ENCODE measurements at regions not wholly inside any gene's neighbourhood (a gene's known extent, or its start where the extent isn't known, plus 50 kb on each side); places are given as distances from the start of the nearest gene placed in this dataset.

DNA sequence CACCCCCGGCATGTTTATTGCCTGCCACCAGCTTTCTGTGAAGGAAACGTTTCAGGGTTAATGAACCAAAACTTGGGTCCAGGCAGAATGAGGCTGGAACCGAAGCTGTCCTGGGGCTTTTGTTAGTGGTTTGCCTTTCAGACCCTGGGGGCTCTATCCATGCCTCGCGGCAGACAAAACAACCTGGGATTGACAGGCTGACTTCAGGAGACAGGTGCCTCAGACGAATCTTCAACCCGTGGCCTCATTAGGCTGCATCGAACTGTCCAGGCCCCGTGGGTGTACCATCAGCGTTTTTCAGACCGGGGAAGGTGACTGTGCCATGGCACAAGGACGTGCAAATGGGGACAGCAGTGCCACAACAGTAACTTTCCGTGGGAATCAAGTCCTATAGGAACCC, 259.3 kb upstream of the SHH start:
- intact Hi-C loops (cut with micrococcal nuclease) = no loop called here
- Mint-ChIP-seq H3K27ac (ENCODE audit: low read depth, unreplicated experiment) (no peak overlapping the region), H3K4me1 (ENCODE audit: insufficient read depth, unreplicated experiment) (no peaks in the 10 kb centered on the region), H3K36me3 (ENCODE audit: insufficient read depth, unreplicated experiment) (no peaks in the 10 kb centered on the region), H3K27me3 (ENCODE audit: insufficient read depth, unreplicated experiment) (peaks cover 37% of the 10 kb centered on the region), H3K9me3 (ENCODE audit: unreplicated experiment) (peaks cover 5% of the 10 kb centered on the region), H3K4me3 (ENCODE audit: unreplicated experiment) (no peak overlapping the region)
- no peak for TF ChIP-seq CTCF (IDR thresholded peaks at IDR 0.05; ENCODE audit: unreplicated experiment)
- POLR2A ChIA-PET = no interaction called here
- DNase-seq (ENCODE audit: unreplicated experiment) = no peak
- CTCF ChIA-PET = no interaction called here
- no TSS peak for BruUV-seq (replicated peaks)

GRCh38 chr7:156069891-156070290, 257.6 kb upstream of the SHH start:
- no peak overlapping the region for H3K4me3 Mint-ChIP-seq (ENCODE audit: unreplicated experiment)
- no peak overlapping the region for H3K27ac Mint-ChIP-seq (ENCODE audit: low read depth, unreplicated experiment)
- peaks cover 7% of the 10 kb centered on the region for H3K4me1 Mint-ChIP-seq (ENCODE audit: insufficient read depth, unreplicated experiment)
- ChIA-PET CTCF (no interaction called here), POLR2A (interaction anchor here (0.7 kb wide), 1 partner anchor 22 kb away, joined by 3 read pairs; no protein-coding TSS in a partner anchor)
- peaks cover 9% of the 10 kb centered on the region for H3K9me3 Mint-ChIP-seq (ENCODE audit: unreplicated experiment)
- H3K36me3 Mint-ChIP-seq (ENCODE audit: insufficient read depth, unreplicated experiment) = no peaks in the 10 kb centered on the region
- intact Hi-C loops (cut with micrococcal nuclease) = no loop called here
- no peak for DNase-seq (ENCODE audit: unreplicated experiment)
- H3K27me3 Mint-ChIP-seq (ENCODE audit: insufficient read depth, unreplicated experiment) = peaks cover 41% of the 10 kb centered on the region
- BruUV-seq (replicated peaks) = no TSS peak
- no peak for TF ChIP-seq CTCF (IDR thresholded peaks at IDR 0.05; ENCODE audit: unreplicated experiment)

GRCh38 chr7:156067156-156067555, 254.9 kb upstream of the SHH start:
- BruUV-seq (replicated peaks) = no TSS peak
- no peak overlapping the region for H3K27ac Mint-ChIP-seq (ENCODE audit: low read depth, unreplicated experiment)
- CTCF ChIA-PET = no interaction called here
- no peaks in the 10 kb centered on the region for H3K36me3 Mint-ChIP-seq (ENCODE audit: insufficient read depth, unreplicated experiment)
- no peak for DNase-seq (ENCODE audit: unreplicated experiment)
- intact Hi-C loops (cut with micrococcal nuclease) = no loop called here
- no peak for TF ChIP-seq CTCF (IDR thresholded peaks at IDR 0.05; ENCODE audit: unreplicated experiment)
- H3K27me3 Mint-ChIP-seq (ENCODE audit: insufficient read depth, unreplicated experiment) = peaks cover 41% of the 10 kb centered on the region
- POLR2A ChIA-PET = interaction anchor here (0.9 kb wide), 1 partner anchor 150 kb away, joined by 3 read pairs; no protein-coding TSS in a partner anchor
- H3K4me1 Mint-ChIP-seq (ENCODE audit: insufficient read depth, unreplicated experiment) = peaks cover 11% of the 10 kb centered on the region
- peaks cover 9% of the 10 kb centered on the region for H3K9me3 Mint-ChIP-seq (ENCODE audit: unreplicated experiment)
- H3K4me3 Mint-ChIP-seq (ENCODE audit: unreplicated experiment) = no peak overlapping the region

DNA sequence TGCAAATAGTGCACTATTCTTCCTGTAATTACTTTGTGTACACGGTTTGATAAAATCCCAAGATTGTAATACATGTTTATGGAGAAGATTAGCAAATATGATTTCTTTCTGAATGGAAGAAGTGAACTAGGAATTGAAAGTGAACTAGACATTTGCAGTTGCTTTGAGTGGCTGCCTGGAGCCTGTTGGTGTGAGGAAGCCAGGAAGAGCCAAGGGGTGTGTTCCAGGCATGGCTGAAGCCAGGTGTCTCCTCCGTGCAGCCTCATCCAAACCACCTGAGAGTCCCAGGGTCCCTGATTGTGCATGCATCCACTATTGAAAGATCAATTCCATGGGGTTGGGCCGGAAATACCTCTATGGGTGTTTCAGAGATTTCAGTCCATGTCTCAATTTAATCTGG, 253.1 kb upstream of the SHH start:
- no TSS peak for BruUV-seq (replicated peaks)
- intact Hi-C loops (cut with micrococcal nuclease) = no loop called here
- Mint-ChIP-seq H3K27me3 (ENCODE audit: insufficient read depth, unreplicated experiment) (peaks cover 45% of the 10 kb centered on the region), H3K27ac (ENCODE audit: low read depth, unreplicated experiment) (no peak overlapping the region), H3K9me3 (ENCODE audit: unreplicated experiment) (peaks cover 9% of the 10 kb centered on the region), H3K4me3 (ENCODE audit: unreplicated experiment) (no peak overlapping the region), H3K4me1 (ENCODE audit: insufficient read depth, unreplicated experiment) (peaks cover 11% of the 10 kb centered on the region), H3K36me3 (ENCODE audit: insufficient read depth, unreplicated experiment) (no peaks in the 10 kb centered on the region)
- CTCF ChIA-PET = interaction anchor here (0.5 to 1.1 kb wide), 2 partner anchors 48 to 102 kb away, joined by 3 read pairs; no protein-coding TSS in a partner anchor
- TF ChIP-seq CTCF (IDR thresholded peaks at IDR 0.05; ENCODE audit: unreplicated experiment) = no peak
- POLR2A ChIA-PET = interaction anchor here (0.9 to 1.7 kb wide), 3 partner anchors 11 to 104 kb away, joined by 3 to 6 read pairs (median 3); no protein-coding TSS in a partner anchor
- DNase-seq (ENCODE audit: unreplicated experiment) = no peak

Data from MCF 10A (cell line).